ENCODE measurements at regions not wholly inside any gene's neighbourhood (a gene's known extent, or its start where the extent isn't known, plus 50 kb on each side); places are given as distances from the start of the nearest gene placed in this dataset.

DNA sequence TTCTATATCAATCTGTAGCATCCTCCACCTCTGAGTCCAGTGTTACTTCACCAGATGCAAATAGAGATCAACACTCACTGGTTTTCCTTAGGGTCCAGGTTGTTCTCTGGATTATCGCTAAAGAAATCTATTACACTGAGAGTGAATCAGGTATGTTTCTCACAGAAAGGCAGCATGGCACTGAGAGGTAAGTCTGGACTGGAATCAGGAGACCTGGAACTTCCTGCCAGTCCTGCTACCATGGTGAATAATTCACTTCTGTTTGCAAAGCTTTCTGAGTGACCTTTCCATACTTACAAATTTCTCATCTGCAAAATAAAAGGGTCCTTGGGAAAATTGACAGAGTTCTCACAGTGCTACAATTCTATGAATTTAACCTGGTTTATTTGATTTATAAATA lies 1583.3 kb downstream of the MRPL39 start:
- Mint-ChIP-seq H3K4me1 (no peaks in the 10 kb centered on the region), H3K9me3 (peaks cover 21% of the 10 kb centered on the region), H3K27ac (no peak overlapping the region), H3K27me3 (ENCODE audit: low read depth) (no peaks in the 10 kb centered on the region), H3K36me3 (ENCODE audit: low read depth) (no peaks in the 10 kb centered on the region), H3K4me3 (no peak overlapping the region)
- TF ChIP-seq, protein P1, sequence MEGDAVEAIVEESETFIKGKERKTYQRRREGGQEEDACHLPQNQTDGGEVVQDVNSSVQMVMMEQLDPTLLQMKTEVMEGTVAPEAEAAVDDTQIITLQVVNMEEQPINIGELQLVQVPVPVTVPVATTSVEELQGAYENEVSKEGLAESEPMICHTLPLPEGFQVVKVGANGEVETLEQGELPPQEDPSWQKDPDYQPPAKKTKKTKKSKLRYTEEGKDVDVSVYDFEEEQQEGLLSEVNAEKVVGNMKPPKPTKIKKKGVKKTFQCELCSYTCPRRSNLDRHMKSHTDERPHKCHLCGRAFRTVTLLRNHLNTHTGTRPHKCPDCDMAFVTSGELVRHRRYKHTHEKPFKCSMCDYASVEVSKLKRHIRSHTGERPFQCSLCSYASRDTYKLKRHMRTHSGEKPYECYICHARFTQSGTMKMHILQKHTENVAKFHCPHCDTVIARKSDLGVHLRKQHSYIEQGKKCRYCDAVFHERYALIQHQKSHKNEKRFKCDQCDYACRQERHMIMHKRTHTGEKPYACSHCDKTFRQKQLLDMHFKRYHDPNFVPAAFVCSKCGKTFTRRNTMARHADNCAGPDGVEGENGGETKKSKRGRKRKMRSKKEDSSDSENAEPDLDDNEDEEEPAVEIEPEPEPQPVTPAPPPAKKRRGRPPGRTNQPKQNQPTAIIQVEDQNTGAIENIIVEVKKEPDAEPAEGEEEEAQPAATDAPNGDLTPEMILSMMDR (IDR thresholded peaks at IDR 0.05; ENCODE audit: unreplicated experiment in 3 of 3) = no peak

DNA sequence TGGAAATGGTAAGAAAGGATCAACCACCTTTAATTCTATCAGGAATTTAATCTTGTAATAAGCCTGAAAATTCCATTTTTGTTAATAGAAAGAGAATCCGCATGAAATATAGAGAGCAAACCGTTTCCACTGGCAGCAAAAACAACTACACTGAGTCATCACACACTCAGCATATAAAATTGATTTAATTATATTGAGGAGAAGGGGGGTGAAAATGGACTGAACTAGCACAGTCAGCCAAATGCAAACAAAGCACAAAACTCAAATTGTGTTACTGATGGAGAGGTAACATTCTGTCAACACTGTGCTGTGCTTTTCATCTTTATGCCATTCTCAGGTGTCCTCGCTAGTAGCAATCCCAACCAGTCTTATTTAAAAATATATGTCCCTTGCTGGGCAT lies 1583.9 kb downstream of the MRPL39 start:
- Mint-ChIP-seq H3K27me3 (ENCODE audit: low read depth) (no peaks in the 10 kb centered on the region), H3K4me3 (no peak overlapping the region), H3K27ac (no peak overlapping the region), H3K9me3 (peaks cover 24% of the 10 kb centered on the region), H3K4me1 (no peaks in the 10 kb centered on the region), H3K36me3 (ENCODE audit: low read depth) (no peaks in the 10 kb centered on the region)
- TF ChIP-seq, protein P1 (IDR thresholded peaks at IDR 0.05; ENCODE audit: unreplicated experiment in 3 of 3) = no peak

DNA sequence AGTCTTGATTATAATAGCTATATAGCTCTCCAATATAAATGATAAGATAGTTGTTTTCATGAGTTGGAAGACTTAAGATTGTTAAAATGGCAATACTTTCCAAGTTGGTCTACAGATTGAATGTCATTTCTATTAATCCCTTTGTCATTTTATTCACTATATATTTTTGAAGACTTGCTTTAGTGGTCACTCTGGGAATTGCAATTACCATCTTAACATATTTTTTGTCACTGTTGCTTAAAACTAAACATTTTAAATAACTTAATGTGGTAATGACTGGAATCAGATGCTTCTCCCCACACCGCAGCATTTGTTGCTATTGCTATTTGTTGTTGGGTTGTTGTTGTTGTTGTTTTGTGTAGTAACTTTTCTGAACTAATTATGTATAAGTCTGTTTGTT lies 1592.9 kb downstream of the MRPL39 start:
- Mint-ChIP-seq H3K27me3 (ENCODE audit: low read depth) (no peaks in the 10 kb centered on the region), H3K4me1 (no peaks in the 10 kb centered on the region), H3K9me3 (peaks cover 11% of the 10 kb centered on the region), H3K27ac (no peak overlapping the region), H3K36me3 (ENCODE audit: low read depth) (no peaks in the 10 kb centered on the region), H3K4me3 (no peak overlapping the region)
- TF ChIP-seq, protein P1 (IDR thresholded peaks at IDR 0.05; ENCODE audit: unreplicated experiment in 3 of 3) = peak in 1 of 3 experiments; percentile 17

DNA sequence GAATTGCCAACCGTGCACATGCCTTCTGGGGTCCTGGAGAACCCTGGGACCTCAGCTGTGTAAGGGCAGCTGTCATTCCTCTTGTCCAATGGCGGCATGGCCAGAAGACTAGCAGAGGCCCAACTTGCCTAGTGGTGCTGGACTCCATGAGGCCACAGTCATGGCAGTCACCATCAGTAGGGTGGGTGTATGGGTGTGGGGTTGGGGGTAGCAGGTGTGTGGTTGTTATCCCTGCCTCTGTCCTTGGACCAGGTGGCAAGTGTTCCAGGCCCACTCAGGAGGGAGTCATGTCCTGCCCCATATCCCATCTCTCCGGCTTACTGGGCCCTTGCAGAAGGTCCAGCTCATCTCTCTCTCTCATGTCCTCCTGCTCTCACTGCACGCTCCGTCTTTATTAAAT lies 1596.2 kb downstream of the MRPL39 start:
- no peak overlapping the region for H3K4me3 Mint-ChIP-seq
- H3K36me3 Mint-ChIP-seq (ENCODE audit: low read depth) = no peaks in the 10 kb centered on the region
- peaks cover 7% of the 10 kb centered on the region for H3K9me3 Mint-ChIP-seq
- H3K4me1 Mint-ChIP-seq = no peaks in the 10 kb centered on the region
- TF ChIP-seq, protein P1 (IDR thresholded peaks at IDR 0.05; ENCODE audit: unreplicated experiment in 3 of 3) = no peak
- H3K27ac Mint-ChIP-seq = no peak overlapping the region
- no peaks in the 10 kb centered on the region for H3K27me3 Mint-ChIP-seq (ENCODE audit: low read depth)

DNA sequence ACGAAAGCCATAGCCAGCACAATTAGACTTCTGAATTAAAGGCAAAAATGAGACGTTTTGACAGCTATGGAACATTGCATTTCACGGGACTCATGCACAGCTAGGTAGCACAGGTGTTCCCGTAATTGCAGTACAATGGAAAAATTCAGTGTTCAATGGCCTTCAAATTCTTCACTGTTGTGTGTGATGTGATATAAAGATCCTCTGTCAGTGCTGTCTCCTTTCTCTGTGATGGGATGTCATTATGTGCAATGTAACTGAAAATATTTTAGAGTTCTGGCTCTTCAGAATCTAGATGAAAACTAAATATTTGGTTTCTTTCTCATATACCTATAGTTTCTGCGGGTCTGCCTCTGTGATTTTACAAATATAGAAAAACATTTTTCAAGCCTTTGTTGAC lies 1599.7 kb downstream of the MRPL39 start:
- peaks cover 16% of the 10 kb centered on the region for H3K9me3 Mint-ChIP-seq
- no peak overlapping the region for H3K4me3 Mint-ChIP-seq
- H3K36me3 Mint-ChIP-seq (ENCODE audit: low read depth) = no peaks in the 10 kb centered on the region
- H3K4me1 Mint-ChIP-seq = no peaks in the 10 kb centered on the region
- no peaks in the 10 kb centered on the region for H3K27me3 Mint-ChIP-seq (ENCODE audit: low read depth)
- TF ChIP-seq, protein P1 (IDR thresholded peaks at IDR 0.05; ENCODE audit: unreplicated experiment in 3 of 3) = no peak
- no peak overlapping the region for H3K27ac Mint-ChIP-seq

DNA sequence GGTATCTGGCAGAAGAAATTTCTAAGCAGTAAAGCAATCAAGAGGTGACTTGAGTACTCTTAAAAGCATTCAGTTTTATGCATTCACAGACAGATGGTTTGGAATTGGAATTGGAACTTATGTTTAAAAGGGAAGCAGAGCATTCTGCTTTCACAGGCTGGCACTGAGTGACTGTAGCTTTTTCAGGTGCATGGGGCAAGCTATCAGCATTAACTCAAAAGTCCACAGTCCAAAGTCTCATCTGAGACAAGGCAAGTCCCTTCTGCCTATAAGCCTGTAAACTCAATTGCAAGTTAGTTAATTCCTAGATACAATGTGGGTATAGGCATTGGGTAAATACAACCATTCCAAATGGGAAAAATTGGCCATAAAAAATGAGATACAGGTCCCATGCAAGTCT lies 1620.3 kb downstream of the MRPL39 start:
- no peaks in the 10 kb centered on the region for H3K36me3 Mint-ChIP-seq (ENCODE audit: low read depth)
- H3K4me1 Mint-ChIP-seq = no peaks in the 10 kb centered on the region
- no peaks in the 10 kb centered on the region for H3K27me3 Mint-ChIP-seq (ENCODE audit: low read depth)
- TF ChIP-seq, protein P1 (IDR thresholded peaks at IDR 0.05; ENCODE audit: unreplicated experiment in 3 of 3) = no peak
- H3K9me3 Mint-ChIP-seq = peaks cover 22% of the 10 kb centered on the region
- no peak overlapping the region for H3K27ac Mint-ChIP-seq
- H3K4me3 Mint-ChIP-seq = no peak overlapping the region

All from nephron (organoid).